Right cardiac atrium (tissue), 5 donors: ENCODE measurements at regions not wholly inside any gene's neighbourhood (a gene's known extent, or its start where the extent isn't known, plus 50 kb on each side); places are given as distances from the start of the nearest gene placed in this dataset.
"Not testable (repeated sequence)": the region's sequence is repeated elsewhere in the genome, so short reads cannot be mapped to it uniquely, and the experiment has no call there.

Experiments
- ATAC-seq, 2 donors: fragments of 200-7000 bp; cut with Tn5 transposase; one replicate each; pipeline versions ENCODE4 v1.8.0 to v1.9.1; 2020; ENCODE audit warnings: moderate library complexity in 2 of 2, mild to moderate bottlenecking in 1 of 2
- DNase-seq, 3 donors: peaks; one replicate each; pipeline ENCODE4 v3.0.0-alpha.2; 2020
- H3K27ac ChIP-seq: one replicate; pipeline ENCODE4 v1.5.1; 2013; ENCODE audit warnings: mild to moderate bottlenecking, low read length, control low read depth, moderate library complexity
- H3K27me3 ChIP-seq: one replicate; pipeline ENCODE4 v1.6.1; 2013; ENCODE audit not compliant: control insufficient read depth, insufficient read depth
- H3K4me1 ChIP-seq: one replicate; pipeline ENCODE4 v1.6.1; 2013; ENCODE audit warnings: low read length; ENCODE audit not compliant: control insufficient read depth, insufficient read depth
- H3K4me3 ChIP-seq: one replicate; pipeline ENCODE4 v1.5.1; 2013; ENCODE audit warnings: low read length, control low read depth
- H3K9me3 ChIP-seq: one replicate; pipeline ENCODE4 v1.6.1; 2013; ENCODE audit warnings: low read length; ENCODE audit not compliant: control insufficient read depth
- WGBS: extraction: QIAGEN DNeasy Blood & Tissue Kit; methylation state at CpG from one replicate; pipeline ENCODE4 v1.1.7; 2013; 5-methylcytosine and 5-hydroxymethylcytosine counted together
- intact Hi-C, 4 donors: fragments of 100-400 bp; cut with DNase I; formaldehyde crosslinking; loops; one replicate each; pipeline versions ENCODE4 v1.11.0 to v1.14.0; 2022 to 2023
- donor health status: healthy with polysubstance abuse.
- donor health status: DM: no; HTN: yes; CAD: no.
- donor health status: DM: no; HTN: no; CAD: no.
- donor health status: DM: no; HTN: yes; CAD: no; lungs with severe emphysema.
- donor health status: DM: yes; HTN: yes; CAD: no.

DNA sequence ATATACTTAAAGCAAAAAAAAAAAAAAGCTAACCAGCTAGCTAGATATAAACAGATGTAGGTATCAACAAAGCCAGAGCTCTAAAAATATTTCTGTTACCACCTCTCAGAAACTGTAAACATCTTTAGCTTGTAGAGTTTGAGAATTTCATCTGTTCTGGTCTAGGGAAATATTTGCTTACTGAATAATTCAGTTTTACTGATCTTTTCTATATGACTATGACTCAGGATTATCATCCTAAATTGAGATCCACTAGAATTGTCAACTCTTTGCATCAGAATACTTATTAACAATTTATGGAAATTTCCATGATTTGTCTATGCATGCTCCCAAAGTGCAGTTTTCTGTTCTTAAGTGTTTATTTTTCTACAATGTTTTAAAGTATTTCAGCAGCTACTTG, 517.3 kb downstream of the DIPK2A start:
- Histone ChIP-seq H3K4me3 (no peak overlapping the region), H3K4me1 (no peaks in the 10 kb centered on the region), H3K9me3 (no peaks in the 10 kb centered on the region), H3K27me3 (no peaks in the 10 kb centered on the region), H3K27ac (no peak overlapping the region)
- DNase-seq (no peak), ATAC-seq (no peak)
- intact Hi-C loops: no loop called here

DNA sequence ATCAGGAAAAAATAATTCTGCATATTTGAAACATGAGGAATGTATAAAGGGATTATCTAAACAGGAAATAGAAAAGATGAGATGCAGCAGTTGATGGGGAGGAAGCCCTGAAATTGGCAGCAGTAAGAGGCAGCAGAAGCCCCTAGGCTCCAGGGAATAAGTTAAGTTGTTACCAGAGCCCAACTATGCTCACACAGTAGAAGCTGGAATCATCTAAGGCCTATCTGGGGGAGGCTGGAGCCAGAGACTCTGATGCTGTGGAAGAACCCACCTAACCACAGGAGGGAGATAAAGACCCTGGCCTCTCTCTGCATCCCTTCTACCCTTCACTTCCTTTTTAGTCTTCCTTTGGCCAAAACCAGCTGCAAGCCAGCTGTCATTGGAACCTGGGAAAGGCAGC, 519.7 kb downstream of the DIPK2A start:
- Histone ChIP-seq H3K9me3 (no peaks in the 10 kb centered on the region), H3K27me3 (no peaks in the 10 kb centered on the region), H3K27ac (no peak overlapping the region), H3K4me1 (no peaks in the 10 kb centered on the region), H3K4me3 (no peak overlapping the region)
- DNase-seq (no peak), ATAC-seq (no peak)
- intact Hi-C loops: no loop called here

DNA sequence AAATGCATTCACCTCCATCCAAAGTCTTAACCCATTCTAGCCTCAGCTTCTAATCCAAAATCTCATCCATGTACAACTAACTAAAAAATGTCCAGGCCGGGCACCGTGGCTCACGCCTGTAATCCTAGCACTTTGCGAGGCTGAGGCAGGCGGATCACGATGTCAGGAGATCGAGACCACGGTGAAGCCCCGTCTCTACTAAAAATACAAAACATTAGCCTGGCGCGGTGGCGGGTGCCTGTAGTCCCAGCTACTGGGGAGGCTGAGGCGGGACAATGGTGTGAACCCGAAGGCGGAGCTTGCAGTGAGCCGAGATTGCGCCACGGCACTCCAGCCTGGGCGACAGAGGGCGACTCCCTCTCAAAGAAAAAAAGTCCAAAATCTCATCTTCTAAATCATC, 523.0 kb downstream of the DIPK2A start:
- H3K27me3 ChIP-seq, H3K9me3 ChIP-seq, H3K4me3 ChIP-seq, ATAC-seq, H3K4me1 ChIP-seq, intact Hi-C loops, H3K27ac ChIP-seq, DNase-seq: not testable (repeated sequence)
- 91% methylated on average over 20 of the region's 20 CpGs for WGBS

DNA sequence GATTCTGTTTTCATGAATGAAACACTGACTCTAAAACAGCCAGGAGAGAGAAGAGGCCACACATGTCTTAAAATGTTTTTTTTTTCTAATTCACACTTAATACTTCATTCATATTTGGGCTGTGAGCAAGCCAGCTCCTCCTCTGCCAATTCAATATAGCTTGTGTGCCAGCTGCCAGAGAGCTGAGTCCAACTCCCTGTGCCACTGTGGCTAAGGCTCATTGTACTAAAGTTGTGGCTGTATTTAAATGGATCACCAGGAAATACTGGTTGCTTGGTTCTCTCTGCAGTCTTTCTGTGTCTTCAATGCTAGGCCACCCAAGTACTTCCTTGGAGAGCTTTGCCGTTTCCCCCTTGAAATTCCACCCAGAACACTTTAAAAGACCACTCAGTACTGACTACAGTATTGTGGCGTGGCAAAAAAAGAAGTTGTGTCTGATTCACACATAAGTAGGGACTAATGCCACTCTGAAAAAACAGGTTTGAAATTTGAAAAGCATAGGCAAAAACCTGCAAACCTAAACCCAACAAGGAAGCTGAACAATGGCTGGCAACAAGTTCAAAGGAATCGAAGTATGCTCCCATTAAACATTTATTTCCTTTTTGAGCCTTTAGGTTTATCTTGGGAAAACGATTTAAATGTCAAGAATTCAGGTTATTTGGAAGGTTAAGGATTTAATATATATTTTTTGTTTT, 524.7 kb downstream of the DIPK2A start:
- H3K27ac ChIP-seq: no peak overlapping the region
- H3K4me3 ChIP-seq: no peak overlapping the region
- H3K9me3 ChIP-seq: no peaks in the 10 kb centered on the region
- H3K27me3 ChIP-seq: no peaks in the 10 kb centered on the region
- intact Hi-C loops: no loop called here
- H3K4me1 ChIP-seq: no peaks in the 10 kb centered on the region
- 65% methylated on average over 4 of the region's 4 CpGs for WGBS
- no peak for DNase-seq
- no peak for ATAC-seq

DNA sequence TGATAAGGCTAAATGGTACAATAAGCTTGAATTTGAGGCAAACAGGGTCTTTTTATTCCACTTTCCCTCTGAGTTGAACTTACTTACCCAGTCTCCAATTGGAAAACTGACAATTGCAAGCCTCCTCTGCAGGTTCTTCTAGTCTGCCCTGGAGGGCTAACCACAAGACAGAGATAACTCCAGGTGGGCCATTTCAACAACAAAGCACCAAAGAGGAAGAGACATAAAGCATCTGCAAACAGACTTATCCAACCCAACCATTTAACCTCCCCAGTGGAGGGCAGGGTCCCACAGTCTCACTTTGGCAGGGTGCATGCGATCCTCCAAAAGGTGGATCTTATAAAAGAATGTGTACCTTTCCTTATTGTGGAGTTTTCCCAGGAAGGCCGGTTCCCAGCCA, 525.8 kb downstream of the DIPK2A start:
- DNase-seq (no peak), ATAC-seq (no peak)
- Histone ChIP-seq H3K4me3 (no peak overlapping the region), H3K27ac (no peak overlapping the region), H3K27me3 (no peaks in the 10 kb centered on the region), H3K9me3 (no peaks in the 10 kb centered on the region), H3K4me1 (no peaks in the 10 kb centered on the region)
- intact Hi-C loops: no loop called here
- WGBS: 98% methylated on average over 2 of the region's 2 CpGs

DNA sequence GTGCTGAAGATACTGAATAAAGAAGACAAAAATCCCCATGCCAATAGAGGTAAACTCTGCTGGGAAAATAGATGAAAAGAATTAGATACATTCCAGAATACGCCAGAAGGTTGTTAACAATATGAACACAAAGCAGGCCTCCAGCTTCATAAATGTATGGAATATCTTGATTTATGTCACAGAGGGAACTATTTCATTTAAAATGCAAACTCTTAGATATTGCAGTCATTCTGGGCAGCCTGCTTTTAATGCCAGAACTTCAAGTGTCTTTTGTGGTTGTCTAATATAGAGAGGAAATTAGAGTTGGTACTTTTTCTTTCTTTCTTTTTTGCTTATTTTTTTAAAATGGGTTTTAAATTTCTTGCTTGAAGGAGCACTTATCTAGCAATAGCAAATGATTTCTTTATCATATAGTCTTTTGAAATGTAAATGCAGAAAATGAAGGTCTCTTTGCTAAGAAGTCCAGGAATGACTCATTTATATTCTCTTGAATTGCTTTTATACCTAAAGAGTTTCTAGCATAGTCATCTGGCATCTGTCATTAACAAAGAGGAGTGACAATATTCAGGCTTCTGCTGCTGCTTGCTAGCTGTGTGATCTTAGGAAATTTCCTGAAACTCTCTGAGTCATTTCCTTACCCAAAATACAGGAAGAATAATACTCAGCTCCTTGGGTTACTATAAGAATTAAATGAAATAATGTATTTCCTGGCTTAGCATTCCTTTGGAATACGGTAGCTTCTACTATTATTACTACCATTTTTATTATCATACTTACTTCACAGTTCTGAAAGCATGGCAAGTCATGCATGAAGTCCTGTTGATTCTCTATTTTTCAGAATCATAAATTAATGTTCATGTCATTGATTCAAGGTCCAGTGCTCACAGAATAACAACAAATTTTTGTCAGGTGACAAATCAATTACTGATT, 527.6 kb downstream of the DIPK2A start:
- H3K4me1 ChIP-seq: no peaks in the 10 kb centered on the region
- no peak overlapping the region for H3K27ac ChIP-seq
- no peak for DNase-seq
- intact Hi-C loops: no loop called here
- H3K27me3 ChIP-seq: no peaks in the 10 kb centered on the region
- 37% methylated on average over 2 of the region's 2 CpGs for WGBS
- H3K4me3 ChIP-seq: no peak overlapping the region
- no peak for ATAC-seq
- H3K9me3 ChIP-seq: no peaks in the 10 kb centered on the region

DNA sequence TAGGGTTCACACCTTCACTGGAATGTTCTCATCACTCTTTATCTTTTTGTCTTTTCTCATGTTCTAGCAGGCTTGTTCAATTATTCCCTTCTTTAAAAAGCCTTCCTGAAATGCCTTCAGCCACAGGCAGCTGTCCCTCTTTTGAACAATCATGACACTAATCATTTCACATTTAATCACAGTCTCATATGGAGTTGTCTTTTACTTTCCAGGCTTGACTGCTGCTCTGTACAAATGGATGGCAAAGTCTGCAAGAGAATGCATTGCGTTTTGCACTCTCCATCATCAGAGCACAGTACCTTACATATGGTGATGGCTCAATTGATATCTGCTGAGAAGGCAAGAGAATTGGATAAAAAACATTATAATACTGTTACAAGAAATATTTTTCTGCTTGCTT, 529.8 kb downstream of the DIPK2A start:
- Histone ChIP-seq H3K27me3 (no peaks in the 10 kb centered on the region), H3K9me3 (no peaks in the 10 kb centered on the region), H3K27ac (no peak overlapping the region), H3K4me1 (no peaks in the 10 kb centered on the region), H3K4me3 (no peak overlapping the region)
- 76% methylated on average over 1 of the region's 1 CpG for WGBS
- intact Hi-C loops: no loop called here
- no peak for ATAC-seq
- DNase-seq: no peak

DNA sequence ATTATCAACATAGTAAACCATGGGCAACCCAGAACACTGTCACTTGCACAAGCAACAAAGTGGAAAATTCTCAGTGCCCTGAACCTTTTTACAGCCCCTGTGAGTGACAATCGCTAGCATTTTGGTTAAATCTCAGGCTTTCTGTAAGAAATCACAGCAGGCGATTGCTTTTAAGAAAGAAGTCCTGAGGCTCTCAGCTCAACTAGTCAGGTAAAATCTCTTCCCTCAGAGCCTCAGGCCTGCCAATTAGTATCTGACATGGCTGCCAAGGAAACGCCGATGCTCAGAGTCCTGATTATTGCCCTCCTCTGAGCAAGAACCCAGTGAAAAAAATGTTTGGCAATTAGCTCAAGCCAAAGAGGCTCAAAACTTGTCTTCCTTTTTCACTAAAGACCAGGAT, 530.8 kb downstream of the DIPK2A start:
- WGBS: 79% methylated on average over 4 of the region's 4 CpGs
- intact Hi-C loops: no loop called here
- H3K4me1 ChIP-seq: no peaks in the 10 kb centered on the region
- H3K9me3 ChIP-seq: no peaks in the 10 kb centered on the region
- no peak overlapping the region for H3K27ac ChIP-seq
- DNase-seq (no peak), ATAC-seq (no peak)
- H3K27me3 ChIP-seq: no peaks in the 10 kb centered on the region
- H3K4me3 ChIP-seq: no peak overlapping the region

DNA sequence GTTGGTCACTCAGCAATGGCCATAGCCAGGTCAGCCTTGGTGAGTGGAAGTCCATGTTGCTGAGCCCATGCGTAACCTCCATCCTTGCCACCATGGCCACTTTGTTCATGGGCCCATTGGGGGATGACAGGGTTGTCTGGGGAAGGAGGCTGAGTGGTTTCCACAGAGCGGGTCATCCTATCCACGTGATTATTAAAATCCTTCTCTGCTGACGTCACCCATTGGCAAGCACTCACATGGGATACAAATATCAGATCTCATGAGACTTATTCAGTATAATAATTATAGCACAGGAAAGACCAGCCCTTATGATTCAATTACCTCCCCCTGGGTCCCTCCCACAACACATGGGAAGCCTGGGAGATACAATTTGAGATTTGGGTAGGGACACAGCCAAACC, 534.8 kb downstream of the DIPK2A start:
- H3K27ac ChIP-seq, DNase-seq, intact Hi-C loops, H3K4me1 ChIP-seq, ATAC-seq, H3K4me3 ChIP-seq, H3K27me3 ChIP-seq, H3K9me3 ChIP-seq: not testable (repeated sequence)
- 69% methylated on average over 4 of the region's 4 CpGs for WGBS

DNA sequence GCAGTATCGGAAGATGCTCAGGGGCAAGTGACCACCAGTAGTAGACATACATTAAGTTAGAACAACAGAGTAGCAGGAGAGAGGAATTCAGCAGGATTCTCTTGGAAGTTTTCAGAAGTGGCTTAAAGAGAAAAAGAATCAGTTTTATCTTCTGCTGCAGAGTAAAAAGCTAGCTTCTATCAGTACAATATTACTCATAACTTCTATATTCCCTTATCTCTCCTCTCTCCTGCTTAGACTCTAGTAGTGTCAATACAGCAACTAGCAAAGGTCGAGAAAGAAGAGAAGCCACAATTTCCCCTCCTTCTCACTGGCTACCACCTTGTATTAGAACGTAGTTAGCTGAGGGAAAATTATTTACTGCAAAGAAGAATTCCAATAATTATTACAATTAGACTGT, 539.7 kb downstream of the DIPK2A start:
- 57% methylated on average over 3 of the region's 3 CpGs for WGBS
- H3K27ac ChIP-seq: no peak overlapping the region
- H3K9me3 ChIP-seq: no peaks in the 10 kb centered on the region
- no peak for ATAC-seq
- no peak for DNase-seq
- no peak overlapping the region for H3K4me3 ChIP-seq
- H3K4me1 ChIP-seq: no peaks in the 10 kb centered on the region
- no peaks in the 10 kb centered on the region for H3K27me3 ChIP-seq
- intact Hi-C loops: no loop called here

DNA sequence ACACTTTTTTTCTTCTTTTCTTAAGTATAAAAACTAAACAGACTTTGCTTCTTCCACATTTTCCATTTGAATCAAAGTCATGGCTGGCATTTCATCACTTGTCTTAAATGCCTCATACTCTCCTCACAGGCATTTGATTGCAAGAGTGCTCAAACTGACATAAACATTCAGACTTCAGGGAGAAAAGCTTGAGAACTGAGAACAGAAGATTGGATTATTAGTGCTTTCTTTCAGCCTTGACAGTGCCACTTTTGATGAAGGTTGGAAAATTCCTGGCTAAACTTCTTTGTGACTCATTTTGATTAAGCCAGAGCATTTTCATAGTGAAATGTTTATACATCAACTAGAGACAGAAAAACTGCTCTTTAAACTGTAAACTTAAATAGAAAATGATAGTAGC, 544.4 kb downstream of the DIPK2A start:
- H3K4me3 ChIP-seq: no peak overlapping the region
- H3K27me3 ChIP-seq: no peaks in the 10 kb centered on the region
- ATAC-seq: no peak
- no peaks in the 10 kb centered on the region for H3K4me1 ChIP-seq
- intact Hi-C loops: no loop called here
- DNase-seq: no peak
- no peaks in the 10 kb centered on the region for H3K9me3 ChIP-seq
- no peak overlapping the region for H3K27ac ChIP-seq
